GM21737 (cell line): ENCODE measurements at regions not wholly inside any gene's neighbourhood (a gene's known extent, or its start where the extent isn't known, plus 50 kb on each side); places are given as distances from the start of the nearest gene placed in this dataset.
"Not testable (repeated sequence)": the region's sequence is repeated elsewhere in the genome, so short reads cannot be mapped to it uniquely, and the experiment has no call there.

ENCODE experiments used
- ATAC-seq: cut with Tn5 transposase; IDR thresholded peaks from one replicate; pipeline ENCODE4 v1.9.1; 2021; ENCODE audit warnings: mild to moderate bottlenecking, moderate library complexity; ENCODE audit not compliant: unreplicated experiment

GRCh38 chr5:14953075-14953607 lies 81.6 kb upstream of the ANKH start:
- no peak for ATAC-seq

DNA sequence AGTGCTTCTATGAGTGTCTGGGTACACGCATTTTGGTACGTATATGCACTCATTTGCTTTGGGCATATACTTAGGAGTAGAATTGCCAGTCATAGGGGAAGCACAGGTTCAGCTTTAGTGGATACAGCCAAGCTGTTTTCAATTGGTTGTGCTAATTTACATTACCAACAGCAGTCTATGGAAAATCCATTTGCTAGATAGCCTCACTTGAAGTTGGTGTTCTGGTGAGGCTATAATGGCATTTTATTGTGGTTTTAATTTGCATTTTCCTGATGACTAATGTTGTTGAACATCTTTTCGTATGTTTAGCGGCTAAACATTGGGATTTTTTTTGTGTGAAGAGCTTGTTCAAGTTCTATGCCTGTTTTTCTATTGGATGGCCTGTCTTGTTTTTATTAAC lies 76.8 kb upstream of the ANKH start:
- ATAC-seq, result no peak

- ATAC-seq, result no peak
Observed at GRCh38 chr5:14946815-14947620, 75.4 kb upstream of the ANKH start.

GRCh38 chr5:14945450-14945849 lies 73.9 kb upstream of the ANKH start:
- ATAC-seq, result no peak

DNA sequence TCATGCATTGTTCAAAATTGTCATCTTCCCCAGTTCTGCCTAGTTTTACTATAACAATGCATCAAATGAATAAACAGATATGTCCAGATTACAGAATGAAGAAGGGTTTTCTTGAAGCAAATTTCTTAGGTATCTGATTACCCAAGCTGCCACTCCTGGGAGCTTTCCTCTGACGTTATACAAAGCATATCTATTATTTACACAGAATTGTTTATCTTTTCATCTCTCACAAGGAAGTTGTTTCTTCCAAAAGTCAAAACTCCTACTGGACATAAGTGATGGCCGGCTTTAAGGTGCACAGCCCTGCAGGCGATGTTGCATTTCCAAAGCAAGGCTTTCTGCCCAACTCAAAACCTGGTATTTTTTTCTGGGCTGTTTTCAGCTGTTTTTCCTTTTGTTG lies 73.4 kb upstream of the ANKH start:
- no peak for ATAC-seq

DNA sequence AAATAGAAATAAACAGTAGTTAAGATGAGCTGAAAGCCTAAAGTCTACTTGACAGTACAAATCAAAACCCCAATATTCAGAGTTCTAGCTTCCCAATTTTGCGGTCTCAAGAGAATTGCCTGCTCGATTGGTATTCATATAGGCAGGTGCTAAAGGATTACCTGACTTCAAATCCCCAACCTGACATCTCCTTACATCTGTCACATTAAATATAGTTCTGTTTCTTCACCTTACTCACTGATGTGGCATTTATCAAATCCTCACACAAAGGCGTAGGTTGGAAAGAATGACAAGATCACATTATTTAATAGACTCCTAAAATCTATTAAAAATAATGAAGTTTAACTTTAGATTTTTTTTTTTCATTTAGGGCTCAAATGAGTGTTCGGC lies 72.8 kb upstream of the ANKH start:
- ATAC-seq, result no peak

GRCh38 chr5:14942212-14942611 lies 70.6 kb upstream of the ANKH start:
- ATAC-seq, result no peak

GRCh38 chr5:14937254-14937653 lies 65.7 kb upstream of the ANKH start:
- no peak for ATAC-seq

DNA sequence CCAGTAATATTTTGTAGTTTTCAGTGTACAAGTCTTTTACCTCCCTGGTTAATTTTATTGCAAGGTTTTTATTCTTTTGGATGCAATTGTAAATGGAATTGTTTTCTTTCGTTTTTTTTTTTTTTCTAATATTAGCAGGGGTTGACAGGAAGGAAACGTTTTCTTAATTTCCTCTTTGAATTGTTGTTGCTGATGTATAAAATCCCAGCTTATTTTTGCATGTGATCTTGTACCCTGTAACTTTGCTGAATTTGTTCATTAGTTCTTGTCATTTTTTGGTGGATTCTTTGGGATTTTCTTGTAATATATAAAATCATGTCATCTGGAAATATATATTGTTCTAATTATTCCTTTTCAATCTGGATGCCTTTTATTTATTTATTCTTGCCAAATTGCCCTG lies 65.0 kb upstream of the ANKH start:
- no peak for ATAC-seq

- ATAC-seq, result no peak
Observed at GRCh38 chr5:14935341-14935740, 63.8 kb upstream of the ANKH start.

DNA sequence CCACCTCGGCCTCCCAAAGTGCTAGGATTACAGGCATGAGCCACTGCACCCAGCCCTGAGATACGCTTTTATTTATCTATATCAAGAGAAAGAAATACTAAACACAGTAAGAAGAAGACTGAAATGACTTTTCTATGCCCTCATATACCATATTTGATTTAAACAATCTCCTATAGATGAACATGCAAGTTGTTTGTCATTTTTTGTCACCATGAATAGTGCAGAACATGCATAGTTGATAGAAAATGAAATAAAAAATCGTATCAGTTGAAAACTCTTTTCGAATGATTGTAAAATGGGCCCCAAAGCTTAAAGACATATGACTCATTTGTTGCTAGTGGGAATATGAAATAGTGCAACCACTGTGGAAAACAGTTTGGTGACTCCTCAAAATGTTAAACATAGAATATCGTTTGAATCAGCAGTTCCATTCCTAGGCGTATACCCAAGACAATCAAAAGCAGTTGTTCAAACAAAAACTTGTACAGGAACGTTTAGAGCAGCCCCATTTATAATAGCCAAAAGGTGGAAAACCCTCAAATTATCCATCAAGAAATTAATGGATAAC lies 61.4 kb upstream of the ANKH start:
- no peak for ATAC-seq

DNA sequence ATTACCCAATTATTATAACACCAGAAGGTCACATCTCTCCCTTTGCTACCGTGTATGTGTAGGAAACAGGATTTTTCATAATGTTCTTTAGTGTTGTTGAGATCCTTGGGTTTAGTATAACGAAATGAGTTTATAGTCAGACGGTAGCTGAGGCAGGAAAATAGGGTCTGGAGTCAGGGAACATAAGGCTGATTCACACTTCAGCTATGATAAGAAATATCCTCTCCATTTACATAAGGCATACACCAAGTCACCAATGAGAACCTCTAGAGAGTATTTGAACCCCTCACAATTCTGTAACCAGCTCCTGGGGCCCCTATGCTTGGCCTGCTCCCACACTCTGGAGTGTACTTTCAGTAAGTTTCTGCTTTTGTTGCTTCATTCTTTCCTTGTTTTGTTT lies 58.9 kb upstream of the ANKH start:
- no peak for ATAC-seq

- ATAC-seq, result no peak
Observed at GRCh38 chr5:14929293-14930065, 57.9 kb upstream of the ANKH start.

DNA sequence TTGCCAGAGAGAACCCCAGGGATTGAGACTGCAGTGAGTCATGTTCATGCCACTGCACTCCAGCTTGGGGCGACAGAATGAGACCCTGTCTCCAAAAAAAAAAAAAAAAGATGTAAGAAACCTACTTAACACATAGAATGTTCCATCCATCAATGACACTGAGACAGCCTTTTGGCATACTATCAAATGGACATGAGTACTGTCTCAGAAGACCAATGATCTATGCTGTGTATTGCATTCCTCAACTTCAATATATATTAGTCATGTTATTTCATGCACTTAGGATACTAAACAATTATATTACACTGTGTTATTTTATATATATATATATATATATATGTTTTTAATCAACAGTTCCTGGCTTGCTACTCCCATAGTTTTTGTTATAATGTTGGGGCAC lies 57.1 kb upstream of the ANKH start:
- ATAC-seq, result no peak

DNA sequence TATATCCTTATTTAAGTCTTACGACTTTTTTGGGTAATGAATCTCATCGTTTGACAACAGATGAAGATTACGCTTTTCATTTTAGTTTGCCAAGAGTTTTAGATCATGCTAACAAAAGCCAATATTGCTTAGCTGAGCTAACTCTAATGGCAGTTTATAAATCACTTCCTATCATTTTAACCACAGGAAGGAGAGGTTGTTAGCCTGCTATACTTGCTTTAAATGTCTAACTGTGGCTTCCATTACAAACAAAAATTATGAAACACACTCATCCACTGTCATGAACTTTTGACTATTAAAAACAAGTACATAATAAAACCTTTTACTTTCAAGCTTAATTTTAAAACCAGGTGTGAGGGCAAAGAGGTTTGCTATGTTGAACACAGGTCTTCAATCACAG lies 53.7 kb upstream of the ANKH start:
- ATAC-seq, result no peak

GRCh38 chr5:14922952-14923351 lies 51.4 kb upstream of the ANKH start:
- not testable (repeated sequence) for ATAC-seq

- ATAC-seq, result no peak
Observed at GRCh38 chr5:14922456-14922855, 50.9 kb upstream of the ANKH start.
